Endometrium (tissue), 2 donors: ENCODE measurements at regions not wholly inside any gene's neighbourhood (a gene's known extent, or its start where the extent isn't known, plus 50 kb on each side); places are given as distances from the start of the nearest gene placed in this dataset.
A peak's percentile ranks its signal among the peaks of the same experiment; 100 is the strongest.

Experiments
- FAIRE-seq: peaks from 2 replicates; lab custom pipeline; 2012; peaks lifted over from hg19 to GRCh38; lab: Jason Lieb, UNC
- donor health status: control.
- donor health status: control.

DNA sequence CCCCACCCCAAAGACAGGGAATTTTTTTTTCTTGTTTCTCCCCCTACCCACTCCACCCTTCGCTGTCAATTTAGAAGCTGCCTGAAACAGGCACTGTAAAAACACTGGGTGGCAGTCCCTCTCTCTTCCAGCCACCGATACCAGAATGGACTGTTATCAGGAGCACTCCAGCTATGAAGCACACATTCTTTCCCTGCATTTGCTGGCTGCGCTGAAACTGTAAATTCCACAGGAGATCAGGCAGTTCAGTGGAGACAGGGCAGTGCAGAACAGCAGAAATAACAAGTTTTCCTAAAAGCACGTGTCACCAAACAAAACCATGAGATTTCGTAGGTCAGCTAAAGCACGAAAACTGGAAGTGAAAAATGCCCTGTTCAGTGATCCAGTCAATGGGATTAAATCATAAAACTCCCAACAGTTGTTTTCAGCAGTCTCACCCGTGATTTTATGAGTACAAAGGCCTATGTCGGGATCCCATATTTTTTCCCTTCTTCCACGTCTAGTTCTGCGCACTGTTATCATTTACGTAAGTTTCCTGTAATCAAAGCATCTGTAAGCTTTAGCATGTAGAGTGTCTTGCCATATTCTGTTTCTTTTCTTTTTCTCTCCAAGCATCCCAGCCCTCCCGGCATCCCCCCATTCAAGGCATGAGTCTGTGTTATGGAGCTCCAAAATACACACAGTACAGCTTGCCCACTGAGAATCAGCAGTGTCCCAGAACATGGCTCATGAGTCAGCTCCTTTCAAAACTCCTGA is 359.9 kb upstream of the EPHA7 start:
- no peak for FAIRE-seq

DNA sequence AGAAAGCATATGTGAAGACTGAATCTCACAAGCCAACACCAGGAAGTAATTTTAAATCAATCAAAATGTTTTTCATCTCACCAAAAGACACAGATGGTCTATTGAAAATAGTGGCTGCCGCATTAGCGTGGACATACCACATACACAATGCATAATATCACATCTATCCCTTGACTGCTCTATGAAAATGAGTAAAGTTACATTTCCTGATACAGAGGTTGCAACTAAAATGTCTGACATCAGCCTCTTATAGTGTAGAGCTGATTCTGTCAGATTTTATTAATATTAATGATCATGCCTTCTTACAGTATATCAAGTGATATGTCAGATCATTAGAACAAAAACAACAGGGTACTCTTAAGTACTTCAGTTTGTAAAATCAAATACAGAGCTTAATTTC is 339.8 kb upstream of the EPHA7 start:
- FAIRE-seq, result no peak

DNA sequence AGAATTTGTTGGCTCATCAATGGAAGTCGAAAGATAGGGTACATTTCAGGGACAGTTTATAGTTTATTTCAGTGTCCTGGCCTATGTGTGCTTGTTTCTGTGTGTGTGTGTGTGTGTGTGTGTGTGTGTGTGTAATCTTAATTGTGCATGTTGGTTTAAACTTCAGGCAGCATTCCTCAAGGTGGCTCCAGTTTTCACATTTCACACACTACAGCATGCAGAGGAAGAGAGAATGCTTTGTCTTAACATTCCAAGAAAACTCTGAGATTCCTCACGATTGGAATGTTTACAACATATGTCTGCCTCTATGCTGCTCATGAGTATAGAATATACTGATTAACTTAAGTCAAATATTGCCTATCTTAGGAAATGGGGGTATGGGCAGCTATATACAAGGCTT is 332.6 kb upstream of the EPHA7 start:
- no peak for FAIRE-seq

DNA sequence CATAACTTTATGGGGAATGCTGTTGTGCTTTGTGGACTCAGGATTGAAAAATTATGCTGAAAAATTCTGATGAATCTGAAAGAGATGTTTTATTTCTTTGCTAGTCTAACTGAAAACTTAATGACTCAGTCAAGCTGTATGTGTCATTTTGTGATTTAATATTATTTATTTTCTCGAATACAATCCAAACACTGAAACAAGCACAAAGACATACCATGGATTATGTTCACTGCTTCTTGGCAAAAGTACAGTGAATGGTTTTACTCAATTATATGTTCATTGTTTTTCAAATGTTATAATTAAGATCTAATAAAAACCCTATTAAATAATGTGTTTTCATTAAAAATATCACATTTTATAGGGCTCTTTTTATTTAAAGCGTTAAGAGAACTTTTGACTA is 330.6 kb upstream of the EPHA7 start:
- FAIRE-seq, result peak; percentile 31

DNA sequence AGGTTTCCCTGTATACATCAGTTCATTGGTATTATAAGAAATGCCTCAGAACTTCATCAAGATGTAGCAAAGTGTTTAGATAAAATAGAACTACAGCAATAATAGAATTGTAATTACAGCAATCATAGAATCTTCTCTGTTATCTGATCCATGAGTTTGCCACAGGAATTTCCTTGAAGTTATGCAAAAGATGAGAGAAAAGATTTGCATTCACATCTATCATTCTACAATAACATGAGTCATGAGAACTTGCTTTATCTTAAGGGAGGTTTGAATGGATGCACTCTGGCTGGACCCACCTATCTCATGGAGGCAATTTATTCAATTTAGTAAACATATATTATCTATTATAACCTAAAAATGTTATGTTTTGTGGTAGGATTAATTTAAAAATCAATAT is 329.8 kb upstream of the EPHA7 start:
- FAIRE-seq, result no peak

DNA sequence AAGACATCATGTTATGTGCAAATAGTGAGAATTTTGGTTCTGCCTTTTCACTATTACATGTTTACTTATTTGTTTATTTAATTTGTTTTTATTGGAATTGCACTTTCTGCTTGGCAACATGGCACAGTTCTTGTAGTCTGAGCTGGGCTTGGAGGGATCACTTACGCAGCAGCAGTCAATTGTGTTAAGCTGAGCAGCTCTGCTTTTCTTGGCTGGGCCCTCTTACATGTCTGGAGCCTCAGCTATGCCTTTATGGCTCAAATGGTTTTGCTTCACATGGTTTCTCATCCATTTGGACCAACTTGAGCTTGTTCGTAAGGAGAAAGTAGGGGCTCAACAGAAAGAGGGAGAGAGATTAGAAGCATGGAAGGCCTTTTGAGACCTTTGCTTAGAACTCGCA is 327.5 kb upstream of the EPHA7 start:
- no peak for FAIRE-seq

DNA sequence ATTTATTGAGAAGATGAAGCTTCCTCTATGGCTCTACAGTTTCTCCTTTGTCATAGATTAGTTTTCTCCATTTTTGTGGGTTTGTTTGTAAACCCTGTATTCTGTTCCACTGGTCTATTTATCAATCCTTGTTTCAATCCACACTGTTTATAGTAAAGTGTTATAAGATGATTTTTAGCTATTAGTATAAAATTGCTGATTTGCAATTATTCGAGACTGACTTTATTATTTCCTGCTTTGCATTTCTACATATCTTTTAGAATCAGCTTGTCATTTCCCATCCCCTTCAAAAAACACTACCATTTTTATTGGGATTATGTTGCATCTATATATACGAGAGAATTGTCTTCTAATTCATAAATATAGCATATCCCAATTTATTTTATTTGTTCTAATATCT is 325.9 kb upstream of the EPHA7 start:
- FAIRE-seq, result no peak

DNA sequence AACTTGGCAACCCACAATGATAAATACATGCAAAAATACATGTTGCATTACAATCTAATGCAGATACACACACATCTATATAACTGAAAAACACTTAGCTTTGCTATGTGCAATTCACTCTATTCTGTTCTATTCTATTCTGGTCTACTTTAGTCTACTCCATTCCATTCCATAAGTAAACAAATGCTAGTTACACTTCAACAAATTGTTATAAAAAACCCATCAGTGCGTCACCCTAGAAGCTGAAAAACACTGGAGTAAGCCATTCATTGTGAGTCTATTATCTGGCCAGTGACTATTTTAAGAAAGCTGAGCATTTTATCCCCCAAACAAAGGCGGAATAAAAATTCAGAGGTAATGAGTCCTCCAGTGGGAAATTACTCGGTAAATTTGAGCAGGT is 315.7 kb upstream of the EPHA7 start:
- no peak for FAIRE-seq

DNA sequence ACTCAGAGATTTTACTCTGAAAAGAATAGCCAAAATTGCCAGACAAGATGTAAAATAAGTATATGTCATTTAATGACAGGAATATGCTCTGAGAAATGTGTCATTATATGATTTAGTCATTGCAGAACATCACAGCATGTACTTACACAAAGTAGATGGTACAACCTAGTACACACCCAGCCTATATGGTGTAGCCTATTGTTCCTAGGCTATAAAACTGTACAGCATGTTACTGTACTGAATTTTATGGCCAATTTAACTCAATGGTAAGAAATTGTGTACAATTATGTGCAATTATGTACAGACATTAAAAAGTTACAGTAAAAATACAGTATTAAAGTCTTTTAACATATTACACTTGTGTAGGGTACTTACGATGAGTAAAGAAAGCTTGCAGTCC is 311.9 kb upstream of the EPHA7 start:
- FAIRE-seq, result no peak

DNA sequence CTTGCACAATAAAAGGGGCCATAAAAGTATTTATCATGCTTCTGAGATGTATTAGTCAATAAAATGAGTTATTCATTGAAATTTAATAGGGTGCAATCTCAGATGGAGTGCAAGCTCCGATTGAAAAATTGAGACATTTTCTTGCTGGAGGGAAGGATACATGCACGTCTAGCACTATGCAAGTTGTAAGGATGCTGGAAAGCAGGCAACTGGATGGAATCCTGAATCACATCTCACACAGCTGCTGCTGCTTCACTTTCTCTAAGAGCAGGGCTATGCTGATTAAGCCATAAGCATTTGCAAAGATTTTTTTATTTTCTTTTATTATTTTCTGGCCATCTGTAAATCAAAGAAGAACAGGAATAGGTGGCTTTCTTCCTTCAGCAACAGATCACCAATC is 308.8 kb upstream of the EPHA7 start:
- no peak for FAIRE-seq

DNA sequence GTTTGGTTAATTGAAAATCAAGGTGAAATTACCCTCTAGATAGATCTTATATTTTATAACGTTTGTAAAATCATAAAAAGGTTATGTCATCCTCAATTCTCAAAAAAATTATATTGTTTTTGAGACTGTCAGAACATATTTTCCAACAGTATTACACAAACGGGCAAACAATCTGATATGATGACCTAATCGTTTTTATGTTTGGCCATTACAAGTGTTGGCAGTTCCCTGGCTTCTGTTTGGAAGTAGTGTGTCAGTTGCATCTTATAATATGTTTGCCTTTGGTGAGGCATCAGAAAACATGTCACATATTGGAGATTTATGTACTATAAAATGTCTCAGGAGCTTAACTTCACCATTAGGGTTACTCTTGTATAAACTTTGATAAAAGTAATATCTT is 308.1 kb upstream of the EPHA7 start:
- FAIRE-seq, result no peak

DNA sequence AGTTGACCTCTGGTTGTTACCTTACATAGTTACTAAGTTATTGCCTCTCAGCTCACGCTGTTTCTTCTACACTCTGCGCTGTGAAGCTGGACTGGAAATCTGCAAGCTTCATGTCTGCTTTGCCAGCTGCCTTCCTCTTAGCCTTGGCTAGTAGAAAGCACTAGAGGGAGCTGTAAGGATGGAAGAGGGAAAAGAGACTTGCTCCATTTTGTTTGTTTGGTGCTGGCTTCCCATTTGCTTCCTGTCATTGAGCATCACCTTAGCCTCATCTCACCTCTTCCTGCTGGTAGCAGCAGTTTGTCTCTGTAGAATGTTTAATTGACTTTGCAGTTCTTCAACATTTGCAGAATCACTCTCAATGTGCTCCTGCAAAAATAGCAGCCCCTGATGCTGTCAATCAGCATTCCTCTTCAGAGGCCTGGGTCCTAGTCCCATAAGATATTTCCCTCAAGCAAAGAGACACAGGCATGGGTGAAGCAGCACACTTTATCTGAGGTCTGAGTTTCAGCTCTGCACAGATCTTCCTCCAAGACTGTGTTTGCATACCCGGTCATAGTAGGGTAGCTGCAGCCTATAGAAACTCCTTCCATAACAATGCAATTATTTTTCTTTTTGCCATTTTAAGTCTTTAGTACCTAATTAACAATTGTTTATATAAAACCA is 302.2 kb upstream of the EPHA7 start:
- FAIRE-seq, result no peak

DNA sequence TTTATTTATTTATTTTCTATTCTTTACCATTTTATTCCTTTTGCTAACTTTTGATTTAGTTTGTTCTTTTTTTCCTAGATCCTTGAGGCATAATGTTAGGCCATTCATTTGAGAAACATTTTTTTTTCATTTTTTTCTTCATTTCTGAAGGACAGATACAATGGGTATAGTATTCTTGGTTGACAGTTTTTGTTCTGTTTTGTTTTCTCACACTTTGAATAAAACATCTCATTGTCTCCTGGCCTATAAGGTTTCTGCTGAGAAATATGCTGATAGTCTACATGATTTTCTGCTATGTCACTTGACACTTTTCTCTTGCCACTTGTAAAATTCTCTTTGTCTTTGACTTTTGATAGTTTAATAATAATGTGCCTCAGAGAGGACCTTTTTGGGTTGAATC is 294.6 kb upstream of the EPHA7 start:
- FAIRE-seq, result no peak

DNA sequence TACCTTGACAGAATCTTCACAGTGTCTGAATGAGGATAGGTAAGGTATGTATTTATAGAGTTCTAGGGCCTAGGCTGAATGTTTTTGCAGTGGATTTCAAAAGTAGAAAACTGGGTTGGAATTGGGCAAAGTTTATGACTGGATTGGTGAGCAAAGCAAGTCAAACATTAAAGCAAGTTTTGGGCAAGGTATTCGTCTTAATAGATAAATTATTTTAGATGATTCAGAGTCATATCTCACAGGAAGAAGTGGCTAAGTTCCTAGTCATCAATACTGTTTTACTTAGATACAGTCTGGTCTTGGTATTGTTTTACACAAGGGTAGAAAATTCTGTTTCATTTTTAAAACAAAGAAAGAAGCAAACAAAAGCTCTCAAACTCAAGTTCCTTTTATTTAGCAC is 284.1 kb upstream of the EPHA7 start:
- FAIRE-seq, result no peak

DNA sequence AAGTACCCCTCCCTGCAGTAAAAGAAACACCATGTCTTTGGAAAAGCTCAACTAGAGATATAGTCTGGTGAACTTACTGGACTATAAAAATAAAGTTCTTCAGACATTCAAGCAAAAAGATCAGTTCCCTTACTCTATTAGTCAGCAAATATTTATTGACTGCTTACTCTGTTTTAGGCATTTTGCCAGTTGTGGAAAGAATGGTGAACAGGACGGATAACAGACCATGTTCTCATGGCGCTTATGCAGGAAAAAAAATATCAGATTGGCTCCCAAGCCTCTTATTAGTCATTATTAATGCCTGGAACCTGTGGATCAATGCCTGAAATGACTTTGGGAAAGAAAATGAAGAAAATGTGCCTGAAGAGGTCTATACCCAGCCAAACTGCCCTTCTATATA is 282.2 kb upstream of the EPHA7 start:
- FAIRE-seq, result no peak

DNA sequence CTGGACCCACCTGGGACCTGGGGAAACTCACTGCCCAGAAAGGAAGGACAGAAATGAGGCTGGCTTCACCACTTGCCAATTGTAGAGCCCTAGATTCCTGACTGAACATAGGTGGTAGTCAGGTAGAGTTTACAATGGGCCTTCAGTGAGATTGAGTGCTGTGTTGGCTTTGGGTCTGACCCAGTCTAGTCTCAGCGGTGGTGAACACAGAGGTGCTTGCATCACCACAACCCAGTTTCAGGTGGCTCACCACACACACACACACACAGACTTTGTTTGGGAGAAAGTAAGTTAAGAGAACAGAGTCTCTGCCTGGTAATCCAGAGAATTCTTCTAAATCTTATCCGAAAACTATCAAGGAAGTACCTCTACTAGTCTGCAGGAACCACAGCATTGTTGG is 266.1 kb upstream of the EPHA7 start:
- no peak for FAIRE-seq

DNA sequence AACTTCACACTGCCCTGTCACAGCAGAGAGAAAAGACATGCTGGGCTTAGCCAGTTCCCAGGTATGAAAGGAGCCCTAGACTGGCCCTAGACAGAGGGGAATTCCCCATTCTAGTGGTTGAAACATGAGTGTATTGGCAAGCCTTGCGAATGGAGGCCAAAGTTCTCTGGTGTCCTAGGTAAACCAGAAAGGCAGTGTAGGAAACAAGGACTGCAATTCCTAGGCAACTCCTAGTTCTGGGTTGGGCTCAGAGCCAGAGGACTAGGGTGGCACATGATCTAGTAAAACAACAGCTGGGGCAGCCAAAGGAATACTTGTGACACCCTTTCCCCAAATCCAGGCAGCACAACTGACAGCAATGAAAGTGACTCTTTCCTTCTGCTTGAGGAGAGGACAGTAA is 265.0 kb upstream of the EPHA7 start:
- no peak for FAIRE-seq

DNA sequence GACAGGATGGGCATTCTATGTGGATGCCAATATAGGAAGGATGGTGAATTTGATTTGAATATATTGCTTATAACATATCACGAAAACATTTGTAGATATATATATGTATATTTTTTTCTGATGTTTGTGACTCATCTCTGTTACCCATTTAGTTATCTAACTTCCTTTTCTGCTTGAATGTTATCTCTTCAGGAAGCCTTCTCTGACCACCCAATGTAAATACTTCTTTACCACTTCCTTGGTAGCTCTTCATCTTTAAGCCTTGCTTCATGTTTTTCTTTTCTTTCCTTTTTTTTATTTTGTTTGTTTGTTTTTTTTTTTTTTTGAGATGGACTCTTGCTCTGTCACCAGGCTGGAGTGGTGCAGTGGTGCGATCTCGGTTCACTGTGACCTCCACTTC is 260.5 kb upstream of the EPHA7 start:
- FAIRE-seq, result no peak

DNA sequence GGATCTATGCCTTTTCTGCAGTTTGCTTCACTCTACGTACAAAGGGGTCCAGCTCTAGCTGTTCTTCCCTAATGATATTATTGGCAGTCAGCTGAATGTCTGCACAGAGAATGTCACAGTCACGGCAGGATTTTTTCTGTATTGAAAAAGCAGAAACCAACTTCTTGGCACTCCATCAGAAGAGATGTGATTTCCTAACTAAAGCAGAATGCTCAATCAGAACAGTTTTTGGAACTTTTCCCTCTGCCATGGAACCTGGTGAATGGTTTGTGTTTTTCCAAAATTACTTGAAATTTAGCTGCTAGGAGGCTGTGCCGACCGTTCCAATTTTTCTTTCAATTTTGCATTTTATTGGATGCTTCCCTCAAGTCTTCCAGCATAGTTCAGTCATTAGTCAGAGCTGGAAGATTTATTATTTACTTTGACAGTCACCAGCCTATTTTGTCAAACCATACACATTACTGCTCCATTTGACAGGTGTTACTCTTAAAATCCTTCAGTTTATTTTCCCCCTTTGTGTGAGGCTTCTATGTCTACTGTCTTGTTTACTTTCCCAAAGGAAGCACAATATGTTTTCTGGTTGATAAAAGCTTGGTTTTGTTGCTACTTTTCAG is 259.6 kb upstream of the EPHA7 start:
- FAIRE-seq, result no peak

DNA sequence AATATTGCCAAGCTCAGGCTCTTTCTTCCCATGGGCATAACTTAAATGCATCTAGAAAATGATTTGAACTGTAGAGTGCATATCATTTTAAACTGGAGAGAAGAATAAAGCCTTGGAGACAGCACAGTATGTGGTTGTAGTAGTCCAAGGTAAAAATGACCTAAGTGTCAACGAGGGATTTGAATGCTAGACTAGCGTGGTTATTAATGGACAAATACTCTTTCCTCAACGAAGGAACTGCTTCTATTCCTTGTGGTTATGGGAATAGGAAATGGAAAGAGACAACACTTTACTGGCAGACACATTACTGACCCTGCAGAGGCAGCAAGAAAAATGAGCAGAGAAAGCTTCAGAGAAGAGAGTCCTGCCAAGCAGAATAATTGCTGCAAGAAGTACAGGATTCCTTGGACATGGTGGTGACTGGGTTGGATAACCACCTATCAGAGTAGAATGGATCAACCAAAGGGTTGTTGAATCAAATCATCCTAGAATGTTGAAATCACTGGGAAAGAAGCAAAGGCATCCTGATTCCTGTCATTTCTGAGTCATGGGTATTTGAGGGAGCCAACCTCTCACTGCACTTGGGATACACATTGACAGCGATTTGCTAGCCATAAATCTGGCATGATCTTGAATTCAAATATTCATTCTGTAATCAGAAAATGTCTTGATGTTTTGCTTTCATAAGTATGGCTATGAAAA is 258.1 kb upstream of the EPHA7 start:
- no peak for FAIRE-seq

DNA sequence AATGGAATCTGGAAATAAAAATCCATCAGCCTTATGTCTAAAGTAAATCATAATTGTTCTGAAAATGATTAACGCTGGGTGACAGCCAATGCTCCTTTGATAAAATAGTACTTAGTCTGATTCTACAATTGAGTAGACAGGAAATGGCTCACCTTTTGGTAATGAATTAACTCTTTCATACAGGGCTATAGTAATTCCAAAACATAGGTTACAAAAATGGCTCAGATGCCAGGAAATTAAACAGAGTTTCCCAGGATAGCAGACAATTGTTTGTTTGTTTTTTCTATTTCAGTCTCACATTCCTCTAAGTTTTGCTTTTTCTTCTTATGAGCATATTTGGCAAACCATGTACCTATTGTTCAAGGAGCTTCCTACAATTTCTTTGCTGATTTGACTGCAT is 257.2 kb upstream of the EPHA7 start:
- FAIRE-seq, result no peak

DNA sequence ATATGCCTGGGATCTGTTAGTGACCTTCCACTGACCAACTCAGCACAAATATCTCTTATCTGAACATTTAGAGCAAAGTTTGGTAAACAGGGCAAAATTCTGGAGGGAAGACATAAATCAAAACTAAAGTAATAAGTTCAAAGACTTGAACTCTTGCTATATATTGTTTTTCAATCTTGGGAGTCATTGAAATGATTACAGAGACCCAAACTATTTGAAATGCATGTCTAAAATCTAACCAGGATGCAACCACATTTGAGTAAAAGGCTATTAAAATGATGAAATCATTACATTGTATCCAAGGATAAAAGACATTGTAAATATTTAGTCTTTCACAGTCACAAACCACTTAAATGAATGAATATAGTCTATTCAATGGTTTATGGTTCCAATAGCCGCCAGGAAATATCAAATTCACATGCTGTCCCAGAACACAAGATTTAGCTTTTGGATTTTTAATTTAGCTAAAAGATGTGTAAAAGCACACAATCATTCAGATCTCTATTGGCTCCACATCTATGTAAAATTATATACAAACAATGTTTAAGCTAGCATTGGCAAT is 256.6 kb upstream of the EPHA7 start:
- FAIRE-seq, result no peak

DNA sequence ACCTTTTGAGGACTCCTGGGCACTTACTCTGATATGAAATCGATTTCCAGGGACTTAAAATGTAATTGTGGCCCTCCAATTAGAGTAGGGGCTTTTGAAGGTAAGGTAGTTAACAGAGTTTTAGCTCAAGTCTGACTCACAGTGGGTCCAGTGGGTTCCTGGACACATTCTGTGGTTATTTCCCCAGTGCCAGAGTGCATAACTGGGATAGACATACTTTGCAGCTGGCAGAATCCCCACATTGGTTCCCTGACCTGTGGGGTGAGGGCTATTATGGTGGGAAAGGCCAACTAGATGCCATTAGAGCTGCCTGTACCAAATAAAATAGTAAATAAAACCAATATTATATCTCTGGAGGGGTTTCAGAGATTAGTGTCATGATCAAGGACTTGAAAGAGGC is 243.8 kb upstream of the EPHA7 start:
- no peak for FAIRE-seq
